HL-60 (cell line): ENCODE measurements at regions not wholly inside any gene's neighbourhood (a gene's known extent, or its start where the extent isn't known, plus 50 kb on each side); places are given as distances from the start of the nearest gene placed in this dataset.

Experiments
- CTCF ChIP-seq: IDR thresholded peaks from one replicate; pipeline ENCODE4 v1.5.1; 2011; ENCODE audit warnings: low read length, control low read depth, inconsistent platforms; ENCODE audit not compliant: insufficient read depth
- SPI1 ChIP-seq: IDR thresholded peaks from 2 replicates; pipeline ENCODE4 v1.6.1; 2012; ENCODE audit warnings: low read depth, mild to moderate bottlenecking, borderline replicate concordance

DNA sequence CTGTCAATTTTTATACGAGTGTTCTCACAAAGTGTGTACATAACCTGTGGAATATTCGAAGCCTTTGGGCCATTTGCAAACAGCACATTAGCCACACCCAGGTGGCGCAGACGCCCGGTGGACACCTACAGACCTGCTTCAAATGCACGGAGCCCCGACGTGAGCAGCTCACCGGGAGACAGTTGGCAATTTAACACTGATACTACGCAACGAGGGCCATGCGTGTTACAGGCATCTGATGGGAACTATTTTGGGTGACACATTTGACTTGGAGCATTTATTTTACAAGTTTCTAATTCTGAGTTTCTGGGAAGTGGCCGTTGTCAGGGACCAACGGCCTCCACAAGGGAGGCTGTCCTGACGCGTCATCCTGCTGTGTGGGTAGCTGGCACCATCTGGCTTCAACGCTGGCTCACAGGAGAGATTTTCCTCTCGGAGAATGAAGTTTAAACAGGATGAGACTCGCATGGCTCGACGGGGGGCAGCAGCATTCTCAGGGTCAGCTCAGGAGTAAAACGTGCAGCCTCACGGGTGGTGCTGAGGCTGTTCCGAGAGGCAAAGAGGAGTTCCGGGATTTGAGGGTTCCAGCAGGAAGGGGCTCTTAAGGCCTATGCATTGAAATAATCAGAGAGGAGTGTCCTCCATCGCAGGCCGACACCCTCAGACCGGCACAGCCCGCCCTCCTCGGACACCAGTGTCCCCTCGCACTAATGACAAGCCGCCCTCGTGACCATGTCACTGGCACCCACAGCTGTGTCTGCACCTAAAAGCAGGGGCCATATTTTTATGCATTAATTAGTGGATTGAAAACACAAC, 207.4 kb downstream of the DLL1 start:
- TF ChIP-seq CTCF (no peak), SPI1 (no peak)
